EL (cell line): ENCODE measurements at regions not wholly inside any gene's neighbourhood (a gene's known extent, or its start where the extent isn't known, plus 50 kb on each side); places are given as distances from the start of the nearest gene placed in this dataset.
"Not testable (repeated sequence)": the region's sequence is repeated elsewhere in the genome, so short reads cannot be mapped to it uniquely, and the experiment has no call there.

Experiments
- DNase-seq: peaks from one replicate; pipeline ENCODE4 v3.0.0-alpha.2; 2016

- DNase-seq: peak; percentile 78
Observed at GRCh38 chr5:124932791-124933600, 186.6 kb upstream of the ZNF608 start.

- no peak for DNase-seq
Observed at GRCh38 chr5:124935065-124935464, 188.6 kb upstream of the ZNF608 start.

GRCh38 chr5:124936626-124936933 is 190.1 kb upstream of the ZNF608 start:
- no peak for DNase-seq

GRCh38 chr5:124941051-124942049 is 194.9 kb upstream of the ZNF608 start:
- no peak for DNase-seq

GRCh38 chr5:124948062-124948753 is 201.8 kb upstream of the ZNF608 start:
- DNase-seq: no peak

GRCh38 chr5:124948754-124949275 is 202.4 kb upstream of the ZNF608 start:
- no peak for DNase-seq

GRCh38 chr5:124949862-124950261 is 203.4 kb upstream of the ZNF608 start:
- peak; percentile 10 for DNase-seq

GRCh38 chr5:124951105-124951504 is 204.7 kb upstream of the ZNF608 start:
- no peak for DNase-seq

GRCh38 chr5:124951661-124952060 is 205.2 kb upstream of the ZNF608 start:
- no peak for DNase-seq

- peak; percentile 8 for DNase-seq
Observed at GRCh38 chr5:124952079-124952478, 205.6 kb upstream of the ZNF608 start.

- DNase-seq: no peak
Observed at GRCh38 chr5:124952566-124952965, 206.1 kb upstream of the ZNF608 start.

- DNase-seq: no peak
Observed at GRCh38 chr5:124954784-124955183, 208.3 kb upstream of the ZNF608 start.

- DNase-seq: no peak
Observed at GRCh38 chr5:124956471-124957029, 210.1 kb upstream of the ZNF608 start.

- DNase-seq: no peak
Observed at GRCh38 chr5:124957063-124957462, 210.6 kb upstream of the ZNF608 start.

- no peak for DNase-seq
Observed at GRCh38 chr5:124960266-124960665, 213.8 kb upstream of the ZNF608 start.

- no peak for DNase-seq
Observed at GRCh38 chr5:124961521-124961920, 215.1 kb upstream of the ZNF608 start.

GRCh38 chr5:124962111-124962510 is 215.7 kb upstream of the ZNF608 start:
- DNase-seq: no peak

GRCh38 chr5:124962735-124963134 is 216.3 kb upstream of the ZNF608 start:
- no peak for DNase-seq

GRCh38 chr5:124963236-124963919 is 216.9 kb upstream of the ZNF608 start:
- peak; percentile 89 for DNase-seq

- DNase-seq: not testable (repeated sequence)
Observed at GRCh38 chr5:124966741-124967140, 220.3 kb upstream of the ZNF608 start.

GRCh38 chr5:124970381-124970780 is 223.9 kb upstream of the ZNF608 start:
- not testable (repeated sequence) for DNase-seq

GRCh38 chr5:124972703-124973102 is 226.3 kb upstream of the ZNF608 start:
- DNase-seq: no peak
